GM21723 (cell line): ENCODE measurements at regions not wholly inside any gene's neighbourhood (a gene's known extent, or its start where the extent isn't known, plus 50 kb on each side); places are given as distances from the start of the nearest gene placed in this dataset.
"Not testable (repeated sequence)": the region's sequence is repeated elsewhere in the genome, so short reads cannot be mapped to it uniquely, and the experiment has no call there.

ENCODE experiments used
- ATAC-seq: cut with Tn5 transposase; IDR thresholded peaks from one replicate; pipeline ENCODE4 v1.9.1; 2021; ENCODE audit warnings: mild to moderate bottlenecking, moderate library complexity; ENCODE audit not compliant: unreplicated experiment

- ATAC-seq, result not testable (repeated sequence)
Observed at GRCh38 chr6:170213637-170214018, 77.2 kb downstream of the DLL1 start.

- no peak for ATAC-seq
Observed at GRCh38 chr6:170212956-170213636, 77.8 kb downstream of the DLL1 start.

- ATAC-seq, result no peak
Observed at GRCh38 chr6:170212051-170212756, 78.7 kb downstream of the DLL1 start.

GRCh38 chr6:170211404-170212025 is 79.4 kb downstream of the DLL1 start:
- ATAC-seq, result no peak

- no peak for ATAC-seq
Observed at GRCh38 chr6:170210651-170211403, 80.1 kb downstream of the DLL1 start.

- no peak for ATAC-seq
Observed at GRCh38 chr6:170210026-170210390, 80.9 kb downstream of the DLL1 start.

- no peak for ATAC-seq
Observed at GRCh38 chr6:170209354-170210025, 81.4 kb downstream of the DLL1 start.

GRCh38 chr6:170208651-170209353 is 82.1 kb downstream of the DLL1 start:
- ATAC-seq, result no peak

GRCh38 chr6:170208182-170208601 is 82.7 kb downstream of the DLL1 start:
- ATAC-seq, result no peak

GRCh38 chr6:170207586-170208181 is 83.2 kb downstream of the DLL1 start:
- ATAC-seq, result no peak

- no peak for ATAC-seq
Observed at GRCh38 chr6:170206851-170207431, 83.9 kb downstream of the DLL1 start.

GRCh38 chr6:170206317-170206621 is 84.6 kb downstream of the DLL1 start:
- ATAC-seq, result no peak

GRCh38 chr6:170205534-170206316 is 85.2 kb downstream of the DLL1 start:
- no peak for ATAC-seq

GRCh38 chr6:170205126-170205525 is 85.8 kb downstream of the DLL1 start:
- no peak for ATAC-seq

GRCh38 chr6:170203212-170203611 is 87.7 kb downstream of the DLL1 start:
- ATAC-seq, result no peak

- no peak for ATAC-seq
Observed at GRCh38 chr6:170202416-170203135, 88.3 kb downstream of the DLL1 start.

- ATAC-seq, result no peak
Observed at GRCh38 chr6:170201361-170201760, 89.5 kb downstream of the DLL1 start.

- no peak for ATAC-seq
Observed at GRCh38 chr6:170200458-170200891, 90.4 kb downstream of the DLL1 start.
